IPS-NIHi11 (cell line): ENCODE measurements at regions not wholly inside any gene's neighbourhood (a gene's known extent, or its start where the extent isn't known, plus 50 kb on each side); places are given as distances from the start of the nearest gene placed in this dataset.

Source experiments
- DNase-seq: peaks from one replicate; pipeline ENCODE4 v3.0.0; 2012; ENCODE audit warnings: mixed read lengths, low spot score

DNA sequence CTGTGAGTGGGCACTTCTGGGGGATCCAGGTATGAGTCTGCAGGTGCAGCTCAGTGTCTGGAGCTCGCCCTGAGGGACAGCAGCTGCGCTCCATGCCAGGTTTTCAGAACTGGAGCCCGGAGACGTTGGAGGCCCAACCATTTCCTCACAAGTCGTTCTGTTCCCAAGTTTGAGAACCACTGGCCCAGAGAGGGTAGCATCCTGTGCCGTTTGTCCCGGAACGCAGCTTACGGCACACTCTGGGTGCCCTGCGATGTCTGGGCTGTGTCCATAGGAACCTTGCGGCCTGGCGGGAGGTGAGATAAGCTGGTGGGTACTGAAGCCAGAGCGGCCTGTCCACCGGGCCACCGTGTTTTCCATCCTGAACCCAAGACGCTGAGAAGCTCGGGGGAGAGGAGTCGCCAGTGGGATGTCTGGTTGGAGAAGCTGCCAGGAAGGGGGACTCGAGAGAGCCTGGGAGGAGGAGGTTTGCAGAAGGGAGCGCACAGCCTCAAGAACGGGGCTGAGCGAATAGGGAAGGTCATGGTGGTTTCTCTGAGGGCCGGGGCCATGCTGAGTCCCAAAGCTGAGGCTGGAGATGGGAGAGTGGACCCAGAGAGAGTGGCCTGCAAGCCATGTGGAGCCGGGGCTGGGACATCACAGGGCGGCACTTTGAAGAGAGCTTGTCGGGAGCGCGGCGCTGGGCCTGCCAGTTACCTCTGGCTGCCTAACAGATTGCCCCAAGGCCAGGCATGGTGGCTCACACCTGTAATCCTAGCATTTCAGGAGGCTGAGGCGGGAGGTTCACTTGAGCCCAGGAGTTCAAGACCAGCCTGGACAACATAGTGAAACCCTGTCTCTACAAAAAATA is 211.0 kb upstream of the GSE1 start:
- no peak for DNase-seq

- peak; percentile 54 for DNase-seq
These were observed 210.0 kb upstream of the GSE1 start for GRCh38 chr16:85402910-85403692.

DNA sequence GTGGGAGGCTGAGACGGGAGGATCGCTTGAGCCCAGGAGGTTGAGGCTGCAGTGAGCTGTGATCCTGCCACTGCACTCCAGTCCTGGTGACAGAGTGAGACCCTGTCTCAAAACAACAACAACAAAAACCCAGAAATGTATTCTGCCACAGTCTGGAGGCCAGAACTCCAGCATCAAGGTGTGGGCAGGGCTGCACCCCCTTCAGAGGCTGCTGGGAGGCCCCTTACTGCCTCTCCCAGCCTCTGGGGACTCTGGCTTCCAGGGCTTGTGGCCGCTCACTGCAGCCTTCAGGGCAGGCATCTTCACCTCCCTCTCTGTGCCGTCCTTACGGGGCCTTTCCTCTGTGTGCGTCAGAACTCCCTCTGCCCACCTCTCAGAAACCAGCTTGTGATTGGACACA is 209.4 kb upstream of the GSE1 start:
- no peak for DNase-seq

GRCh38 chr16:85412911-85413520 is 200.1 kb upstream of the GSE1 start:
- DNase-seq: no peak

- DNase-seq: no peak
These were observed 199.1 kb upstream of the GSE1 start for GRCh38 chr16:85413691-85414663.

- DNase-seq: no peak
These were observed 197.7 kb upstream of the GSE1 start for GRCh38 chr16:85415196-85416090.

GRCh38 chr16:85416228-85417109 is 196.7 kb upstream of the GSE1 start:
- DNase-seq: peak; percentile 89

- no peak for DNase-seq
These were observed 195.8 kb upstream of the GSE1 start for GRCh38 chr16:85417156-85417860.

- DNase-seq: no peak
These were observed 194.1 kb upstream of the GSE1 start for GRCh38 chr16:85418978-85419491.

DNA sequence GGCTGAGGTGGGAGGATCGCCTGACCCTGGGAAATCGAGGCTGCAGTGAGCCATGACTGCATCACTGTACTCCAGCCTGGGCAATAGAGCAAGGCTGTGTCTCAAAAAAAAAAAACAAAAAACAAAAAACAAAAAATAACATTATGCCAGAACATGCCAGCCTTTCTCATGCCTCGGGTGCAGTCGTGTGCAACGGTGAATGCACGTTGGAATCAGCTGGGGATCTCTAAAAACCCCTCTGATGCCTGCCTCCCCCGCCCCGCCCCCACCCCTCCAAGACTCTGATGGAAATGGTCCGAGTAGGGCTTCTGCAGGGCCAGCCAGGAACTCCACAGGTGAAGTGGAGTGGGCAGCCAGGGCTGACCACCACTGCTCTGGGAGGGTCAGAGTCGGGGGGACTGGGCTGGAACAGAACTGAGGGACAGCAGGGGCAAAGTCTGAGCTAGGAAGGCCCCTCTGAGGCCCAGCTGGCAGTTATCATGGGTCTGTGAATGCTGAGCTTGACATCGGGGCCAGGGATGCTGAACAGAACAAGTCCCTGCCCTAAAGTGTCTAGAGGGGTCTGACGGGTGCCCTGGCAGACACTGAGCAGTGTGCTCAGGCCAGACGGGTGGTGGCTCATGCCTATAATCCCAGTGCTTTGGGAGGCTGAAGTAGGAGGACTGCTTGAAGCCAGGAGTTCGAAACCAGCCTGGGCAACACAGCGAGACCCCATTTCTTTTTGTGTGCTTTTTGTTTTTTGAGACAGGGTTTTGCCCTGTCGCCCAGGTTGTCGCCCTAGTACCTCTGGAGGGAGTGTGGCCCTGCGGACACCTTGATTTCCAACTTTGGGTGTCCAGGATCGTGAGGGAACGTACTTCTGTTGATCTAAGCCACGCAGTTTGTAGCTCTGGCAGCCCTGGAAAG is 193.4 kb upstream of the GSE1 start:
- DNase-seq: no peak

DNA sequence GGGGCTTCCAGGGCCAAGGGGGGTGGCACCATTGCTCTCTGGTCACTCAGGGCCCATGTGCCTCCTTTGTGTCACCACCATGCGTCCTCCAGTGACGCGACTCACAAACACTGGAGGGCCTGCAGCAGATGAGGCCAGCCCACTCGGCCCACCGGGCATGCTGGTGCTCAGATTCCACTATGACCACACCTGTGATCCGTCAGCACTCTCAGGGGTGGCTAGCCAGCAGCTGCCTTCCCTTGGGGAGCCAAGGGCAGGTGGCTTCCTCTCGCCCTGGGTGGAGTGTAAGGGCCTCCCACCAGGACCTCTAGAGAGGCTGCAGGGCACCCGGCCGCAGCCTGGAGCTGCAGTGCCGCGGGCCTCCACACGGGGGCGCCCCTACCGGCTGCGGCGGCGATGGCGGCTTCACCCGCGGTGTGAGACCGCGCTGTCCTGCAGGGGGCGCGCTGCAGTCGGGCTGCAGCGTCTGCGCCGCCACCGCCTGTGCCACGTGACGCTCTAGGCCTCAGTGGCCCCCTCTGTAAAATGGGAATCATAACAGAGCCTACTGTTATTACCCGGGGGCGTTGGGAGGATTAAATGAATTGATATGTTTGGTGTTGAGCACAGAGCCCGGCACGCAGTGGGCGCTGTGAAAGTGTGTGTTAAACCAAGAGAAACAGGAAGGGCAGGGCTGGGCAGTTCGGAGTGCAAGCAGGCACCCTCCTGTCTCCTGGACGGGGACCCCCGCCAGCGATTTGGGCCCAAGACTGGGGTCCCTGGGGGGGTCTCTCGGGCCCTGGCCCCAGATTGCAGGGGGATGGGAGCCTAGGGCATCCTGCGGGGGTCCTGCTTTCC is 192.4 kb upstream of the GSE1 start:
- DNase-seq: peak; percentile 95

DNA sequence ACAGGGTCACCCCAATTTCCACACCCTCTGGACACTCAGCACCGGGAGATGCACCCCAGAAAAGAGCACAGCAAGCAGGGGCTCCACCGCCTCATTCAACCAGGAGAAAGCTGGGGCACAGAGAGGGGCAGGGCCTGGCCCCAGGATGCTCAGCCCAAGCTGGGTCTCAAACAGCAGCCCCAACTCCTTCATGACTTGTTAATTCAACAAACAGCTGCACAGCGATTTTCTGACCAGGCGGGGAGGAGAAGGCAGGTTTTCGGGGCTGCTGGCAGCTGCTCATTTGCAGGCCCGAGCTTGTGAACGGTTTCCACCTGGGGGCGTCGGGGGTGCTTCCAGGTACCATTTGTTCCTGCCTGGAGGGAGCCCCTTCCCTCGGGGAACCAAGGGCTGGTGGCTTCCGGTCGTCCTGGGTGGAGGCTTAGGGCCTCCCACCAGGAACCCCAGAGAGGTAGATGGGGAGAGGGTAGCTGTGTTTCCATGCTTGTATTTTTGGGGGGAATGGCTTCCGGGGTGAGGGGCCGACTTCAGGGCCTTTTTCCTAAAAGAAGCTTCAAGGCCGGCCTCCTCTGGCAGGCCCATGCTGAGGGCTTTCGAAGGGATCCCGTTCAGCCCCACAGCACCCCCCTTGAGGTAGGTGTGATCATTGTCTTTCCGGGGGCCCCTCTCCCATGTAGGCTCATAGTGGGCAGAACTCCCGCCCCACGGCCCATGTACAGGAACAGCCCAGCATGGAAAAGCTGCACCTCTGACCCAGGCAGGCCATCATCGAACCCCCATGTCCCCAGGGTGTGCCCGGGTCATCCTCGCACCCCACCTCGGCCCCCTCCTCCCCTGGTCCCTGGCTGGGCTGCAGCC is 191.6 kb upstream of the GSE1 start:
- DNase-seq: no peak

- DNase-seq: no peak
These were observed 190.9 kb upstream of the GSE1 start for GRCh38 chr16:85422196-85422631.

DNA sequence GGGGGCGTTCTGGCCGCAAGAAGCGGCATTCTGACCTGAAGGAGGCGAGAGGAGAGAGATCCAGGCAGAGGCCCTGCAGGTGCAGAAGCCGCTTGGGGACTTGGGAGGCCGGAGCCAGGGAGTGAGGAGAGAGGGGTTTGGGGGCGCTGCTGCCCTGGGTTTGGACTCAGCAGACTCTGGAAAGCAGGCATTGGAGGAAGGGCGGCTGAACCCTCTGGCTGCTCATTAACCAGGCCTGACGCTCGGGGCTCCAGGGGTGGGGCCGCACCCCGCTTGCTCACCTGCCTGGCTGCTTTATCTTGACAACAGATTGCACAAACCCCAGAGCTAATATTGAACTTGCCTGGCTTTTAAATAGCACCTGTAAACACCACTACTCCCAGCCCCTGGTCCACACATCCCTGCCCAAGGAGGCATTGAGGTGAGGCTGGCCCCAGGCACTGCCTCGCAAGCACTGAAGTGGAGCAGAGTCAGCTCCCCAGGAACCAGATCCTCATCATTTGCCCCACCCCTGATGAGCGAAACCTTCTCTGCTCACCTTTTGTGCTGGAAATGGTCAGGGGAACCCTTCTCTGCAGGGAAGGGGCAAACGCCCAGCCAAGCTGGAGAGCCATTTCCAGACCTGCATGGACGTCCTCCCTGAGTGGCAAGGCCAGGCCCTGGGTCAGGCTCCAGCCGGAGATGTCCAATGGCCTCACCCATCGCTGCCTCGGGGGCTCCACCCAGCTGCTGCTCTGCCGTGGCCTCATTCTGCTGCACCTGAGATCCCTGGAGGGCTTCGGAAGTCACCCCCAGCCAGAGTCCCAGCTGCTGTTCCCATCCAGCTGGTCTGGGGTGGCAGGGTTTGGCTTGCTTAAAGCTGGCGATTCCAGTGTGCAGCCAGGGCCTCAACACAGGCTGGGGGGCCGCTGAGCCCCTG is 190.2 kb upstream of the GSE1 start:
- no peak for DNase-seq

DNA sequence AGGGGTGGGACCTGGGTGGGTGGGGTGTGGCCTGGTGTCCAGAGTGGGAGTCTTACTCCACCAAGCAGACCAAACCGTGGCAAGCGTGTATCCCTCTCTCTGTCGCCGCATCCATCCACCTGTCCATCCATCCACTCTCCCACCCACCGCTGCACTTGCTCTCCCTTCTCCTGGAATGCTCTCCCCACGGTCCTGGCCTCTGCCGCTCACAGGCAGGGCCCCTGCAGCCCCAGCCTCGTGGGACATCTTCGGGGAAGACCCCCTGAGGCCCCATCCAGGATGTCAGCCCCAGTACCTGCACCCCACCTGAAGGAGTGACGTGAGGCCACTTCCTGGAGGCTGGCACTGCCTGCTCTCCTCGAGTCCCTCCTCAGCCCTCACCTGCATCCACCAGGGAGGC is 189.5 kb upstream of the GSE1 start:
- DNase-seq: no peak
